HG03460 (cell line): ENCODE measurements at regions not wholly inside any gene's neighbourhood (a gene's known extent, or its start where the extent isn't known, plus 50 kb on each side); places are given as distances from the start of the nearest gene placed in this dataset.

Source experiments
- ATAC-seq: cut with Tn5 transposase; IDR thresholded peaks from one replicate; pipeline ENCODE4 v1.9.1; 2021; ENCODE audit not compliant: unreplicated experiment

DNA sequence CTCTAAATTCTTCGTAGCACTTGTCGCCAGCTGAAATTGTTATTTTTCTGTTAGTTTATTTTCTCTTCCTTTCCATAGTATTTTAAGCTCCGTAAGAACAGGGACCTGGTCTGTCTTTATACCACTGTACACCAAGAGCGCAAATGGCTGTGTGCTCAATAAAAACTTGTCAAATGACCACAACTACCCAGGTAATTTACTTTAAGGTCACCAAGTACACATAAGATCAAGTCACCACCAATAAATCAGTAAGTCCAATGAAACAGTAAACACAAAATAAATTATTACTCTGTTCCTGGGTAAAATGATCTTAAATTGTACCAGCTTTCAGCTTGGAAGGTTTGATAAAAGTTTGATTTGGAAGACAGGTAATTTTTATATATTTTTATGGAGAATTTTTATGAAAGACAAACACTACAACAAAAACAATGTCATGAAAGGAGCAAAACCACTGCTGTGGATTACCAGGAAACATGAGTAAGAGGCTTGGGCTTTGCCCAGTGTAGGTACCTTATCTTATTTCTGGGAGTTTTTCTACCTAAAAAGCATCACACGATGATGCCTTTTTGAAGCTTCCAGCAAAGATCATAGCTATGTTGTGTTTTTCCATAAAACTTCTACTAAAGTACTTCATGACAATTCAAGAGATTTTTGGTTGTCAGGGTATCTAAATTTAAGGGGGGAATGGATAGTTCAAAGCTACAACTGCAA, 406.8 kb downstream of the SHQ1 start:
- ATAC-seq: no peak

DNA sequence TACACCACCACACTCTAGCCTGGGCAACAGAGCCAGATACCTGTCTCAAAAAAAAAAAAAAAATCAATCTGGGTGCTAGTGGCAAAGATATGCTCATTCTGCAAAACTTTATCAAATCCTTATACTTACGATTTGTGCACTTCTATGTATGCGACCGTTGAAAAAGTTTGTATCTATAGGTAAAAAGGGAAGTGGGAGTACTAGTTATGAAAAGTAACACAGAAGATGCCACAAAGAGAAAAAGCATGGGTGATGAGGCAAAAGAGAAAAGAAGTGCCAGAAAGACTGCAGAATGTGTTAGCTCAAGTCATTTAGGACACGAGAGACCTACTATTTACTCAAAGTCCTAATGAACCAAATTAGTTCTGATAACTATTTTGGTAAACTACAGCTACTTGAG, 407.8 kb downstream of the SHQ1 start:
- ATAC-seq: peak; percentile 39

DNA sequence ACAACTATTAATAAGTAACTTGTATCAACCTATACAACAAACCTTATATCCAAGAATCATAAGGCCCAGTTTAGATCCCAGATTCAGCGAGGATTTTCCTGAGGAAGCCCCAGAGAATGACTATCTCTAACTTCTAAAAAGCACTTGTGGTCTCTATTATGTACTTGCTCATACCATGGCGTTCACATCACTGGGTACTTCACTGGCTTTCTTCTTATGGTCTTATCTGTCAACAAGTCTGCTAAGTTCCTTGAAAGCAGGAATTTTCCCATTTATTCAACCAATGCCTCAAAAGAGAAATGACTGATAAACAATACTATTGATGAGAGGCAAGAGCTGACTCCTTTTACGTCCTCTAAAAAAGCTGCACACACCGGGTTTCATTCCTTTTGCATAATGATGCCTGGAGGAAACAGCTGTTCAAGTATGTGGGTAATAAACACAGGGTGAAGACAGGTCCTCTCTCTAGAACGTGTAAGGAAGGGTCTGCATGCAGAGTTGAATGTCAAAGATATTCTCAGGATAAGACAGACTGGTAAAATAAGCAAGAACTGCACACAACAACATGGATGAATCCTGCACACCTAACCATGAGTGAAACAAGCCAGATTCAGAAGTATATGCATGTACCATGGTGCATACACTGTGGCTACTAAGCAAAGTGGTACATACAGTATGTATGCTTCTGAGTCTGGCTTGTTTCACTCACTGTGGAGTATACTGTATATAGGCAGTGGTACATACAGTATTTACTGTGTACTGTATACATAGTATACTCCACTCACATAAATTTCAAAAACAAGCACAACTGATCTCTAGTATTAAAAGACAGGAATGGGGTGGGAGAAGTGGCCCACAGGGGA, 408.7 kb downstream of the SHQ1 start:
- peak; percentile 67 for ATAC-seq

DNA sequence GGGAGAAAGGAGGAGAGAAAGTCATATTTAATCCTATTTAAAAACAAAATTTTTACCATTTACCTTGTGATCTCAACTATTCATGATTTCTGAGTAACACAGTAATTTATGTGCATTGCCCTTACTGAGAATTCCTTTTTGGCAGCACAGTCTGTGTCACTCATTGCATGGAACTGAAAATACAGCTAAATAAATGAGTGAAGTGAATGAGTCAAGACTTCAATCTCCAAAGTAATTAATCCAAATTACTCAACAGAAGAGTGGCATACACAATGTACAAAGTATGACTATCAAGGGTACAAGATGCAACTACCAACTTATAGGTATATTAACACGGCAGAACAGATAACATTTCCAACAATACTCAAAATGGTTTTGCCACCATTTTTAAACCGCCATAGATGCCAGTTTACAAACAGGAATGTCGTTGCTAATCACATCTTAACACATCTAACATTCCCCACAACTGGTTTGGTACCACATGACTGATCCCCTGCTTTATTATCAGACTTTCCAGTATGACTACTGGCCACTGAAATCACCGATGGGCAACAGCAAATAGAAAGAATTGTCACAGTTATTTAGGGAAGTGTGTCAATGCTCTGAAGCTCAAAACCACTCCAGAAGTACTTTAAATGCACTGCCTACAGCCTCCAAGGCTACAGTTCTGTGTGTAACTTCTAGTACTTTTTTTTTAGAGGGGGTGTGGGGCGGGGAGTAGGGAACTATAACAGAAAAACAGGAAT, 410.4 kb downstream of the SHQ1 start:
- no peak for ATAC-seq

DNA sequence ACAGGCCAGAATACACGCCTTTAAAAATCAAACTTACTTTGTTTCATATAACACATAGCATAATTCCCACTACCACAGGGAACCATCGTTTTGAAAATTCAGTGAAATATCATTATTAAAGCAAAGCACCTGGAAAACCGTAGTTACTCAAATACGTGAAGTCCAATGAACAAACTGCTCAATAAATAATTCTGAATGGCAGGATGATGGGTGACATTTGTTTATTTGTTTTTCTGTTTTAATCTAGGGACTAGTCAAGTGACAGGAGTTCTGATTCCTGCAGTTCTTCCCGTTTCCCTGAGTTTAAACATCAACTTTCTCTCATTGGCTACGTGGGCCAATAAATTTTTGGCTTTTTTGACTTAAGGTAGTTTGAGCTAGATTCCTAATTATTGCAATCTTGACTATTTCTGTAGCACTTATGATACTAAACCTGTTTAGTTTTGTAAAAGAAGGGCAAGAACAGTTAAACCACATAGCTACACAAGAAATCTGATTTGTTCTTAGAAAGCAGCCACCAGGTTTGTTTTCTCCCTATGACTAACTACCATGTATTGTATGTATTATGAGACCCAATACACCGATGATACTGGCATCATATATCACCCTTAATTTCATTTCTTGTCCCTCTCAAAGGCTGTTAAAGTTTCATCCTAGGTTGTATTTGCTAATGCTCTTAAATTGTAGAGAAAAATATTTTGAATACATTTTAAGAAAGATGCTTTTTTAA, 411.2 kb downstream of the SHQ1 start:
- ATAC-seq: no peak

DNA sequence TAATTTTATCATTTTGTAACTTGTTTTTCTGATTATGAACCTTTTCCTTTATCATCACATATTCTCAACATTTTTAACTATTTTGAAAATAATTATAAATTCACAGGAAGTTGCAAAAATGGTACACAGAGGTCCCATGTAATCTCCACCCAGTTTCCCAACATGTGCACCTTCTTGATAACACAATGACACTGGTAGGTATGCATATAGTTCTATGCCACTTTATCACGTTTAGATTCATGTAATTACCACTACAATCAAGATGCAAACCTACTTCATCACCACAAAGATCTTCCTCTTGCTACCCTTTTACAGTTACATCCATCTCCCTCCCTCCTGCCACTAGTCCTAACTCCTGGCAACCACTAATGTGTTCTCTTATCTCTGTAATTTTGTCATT, 413.9 kb downstream of the SHQ1 start:
- no peak for ATAC-seq

DNA sequence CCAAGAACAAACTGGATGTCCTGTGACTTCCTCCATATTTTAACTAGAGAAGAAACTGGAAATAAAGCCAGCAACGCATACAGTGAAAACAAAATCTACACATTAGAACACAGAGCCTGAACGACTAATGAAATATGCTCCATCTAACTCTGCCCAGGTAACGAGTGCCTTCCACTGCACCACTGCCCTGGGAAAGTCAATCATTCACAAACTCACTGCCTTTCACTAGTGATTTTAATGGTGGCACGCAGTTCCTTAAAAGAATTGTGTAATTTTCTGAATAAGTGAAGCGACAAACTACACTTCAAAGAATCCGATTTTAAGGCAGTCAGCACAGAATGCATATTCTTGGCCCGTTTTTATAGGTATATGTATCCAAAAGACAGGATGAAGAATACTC, 416.0 kb downstream of the SHQ1 start:
- ATAC-seq: no peak

DNA sequence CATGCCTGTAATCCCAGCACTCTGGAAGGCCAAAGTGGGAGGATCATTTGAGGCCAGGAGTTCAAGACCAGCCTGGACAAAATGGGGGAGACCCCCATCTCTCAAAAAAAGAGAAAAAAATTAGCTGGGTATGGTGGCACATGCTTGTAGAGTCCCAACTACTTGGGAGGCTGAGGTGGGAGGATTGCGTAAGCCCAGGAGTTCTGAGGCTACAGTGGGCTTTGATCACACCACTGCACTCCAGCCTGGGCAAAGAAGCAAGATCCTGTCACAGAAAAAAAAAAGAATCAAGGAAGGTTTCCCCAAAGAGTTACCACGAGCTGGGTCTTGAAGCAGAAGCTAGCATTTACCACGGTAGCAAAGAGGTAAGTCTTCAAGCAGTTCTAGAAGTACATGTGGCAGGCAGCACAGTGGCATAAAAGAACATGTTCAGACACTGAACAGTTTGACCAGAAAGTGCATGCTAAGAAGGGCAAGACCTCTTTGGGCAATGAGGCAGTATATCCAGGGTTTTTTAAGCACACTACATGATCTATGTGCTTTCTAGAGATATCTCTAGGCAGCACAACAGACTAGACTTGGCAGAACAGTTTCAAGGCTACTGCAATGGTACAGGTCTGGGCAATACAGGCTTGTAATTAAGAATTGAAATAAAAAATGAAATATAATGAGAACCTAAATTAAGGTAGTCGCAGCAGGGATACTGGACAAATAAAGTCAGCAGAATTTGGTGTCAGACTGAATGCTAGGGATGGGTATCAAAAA, 418.5 kb downstream of the SHQ1 start:
- no peak for ATAC-seq

DNA sequence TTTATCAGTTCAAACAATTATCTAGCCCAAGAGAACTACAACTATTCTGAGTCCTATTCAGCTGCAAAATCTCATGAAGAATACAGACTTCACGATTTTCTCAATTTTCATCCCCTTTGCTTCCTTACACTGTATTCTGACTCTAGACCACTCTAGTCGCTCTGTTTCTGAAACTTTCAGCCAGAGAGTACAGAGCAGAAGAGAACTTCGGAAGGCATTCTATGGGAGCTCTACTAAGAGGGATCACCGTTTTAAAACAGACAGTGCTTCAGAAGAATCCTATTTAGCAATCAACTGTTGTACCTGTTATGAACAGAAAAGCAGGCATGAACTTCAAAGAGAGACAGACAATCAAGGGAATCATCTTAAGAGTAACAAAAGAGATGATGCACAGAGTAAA, 419.4 kb downstream of the SHQ1 start:
- no peak for ATAC-seq

DNA sequence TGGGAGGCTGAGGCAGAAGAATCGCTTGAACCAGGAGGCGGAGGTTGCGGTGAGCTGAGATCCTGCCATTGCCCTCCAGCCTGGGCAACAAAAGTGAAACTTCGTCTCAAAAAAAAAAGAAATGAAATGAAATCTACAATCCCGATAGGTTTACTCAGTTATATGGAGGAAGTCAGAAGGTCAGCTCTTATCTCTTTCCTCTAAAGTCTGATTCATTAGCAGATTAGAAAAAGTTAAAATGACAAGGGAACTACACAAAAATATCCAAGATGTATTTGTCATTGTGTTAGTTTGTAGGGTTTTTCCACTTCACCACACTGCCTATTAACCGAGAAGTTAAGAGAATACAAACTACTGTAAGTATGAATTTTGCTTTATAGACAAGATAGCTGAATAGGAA, 420.6 kb downstream of the SHQ1 start:
- ATAC-seq: no peak

DNA sequence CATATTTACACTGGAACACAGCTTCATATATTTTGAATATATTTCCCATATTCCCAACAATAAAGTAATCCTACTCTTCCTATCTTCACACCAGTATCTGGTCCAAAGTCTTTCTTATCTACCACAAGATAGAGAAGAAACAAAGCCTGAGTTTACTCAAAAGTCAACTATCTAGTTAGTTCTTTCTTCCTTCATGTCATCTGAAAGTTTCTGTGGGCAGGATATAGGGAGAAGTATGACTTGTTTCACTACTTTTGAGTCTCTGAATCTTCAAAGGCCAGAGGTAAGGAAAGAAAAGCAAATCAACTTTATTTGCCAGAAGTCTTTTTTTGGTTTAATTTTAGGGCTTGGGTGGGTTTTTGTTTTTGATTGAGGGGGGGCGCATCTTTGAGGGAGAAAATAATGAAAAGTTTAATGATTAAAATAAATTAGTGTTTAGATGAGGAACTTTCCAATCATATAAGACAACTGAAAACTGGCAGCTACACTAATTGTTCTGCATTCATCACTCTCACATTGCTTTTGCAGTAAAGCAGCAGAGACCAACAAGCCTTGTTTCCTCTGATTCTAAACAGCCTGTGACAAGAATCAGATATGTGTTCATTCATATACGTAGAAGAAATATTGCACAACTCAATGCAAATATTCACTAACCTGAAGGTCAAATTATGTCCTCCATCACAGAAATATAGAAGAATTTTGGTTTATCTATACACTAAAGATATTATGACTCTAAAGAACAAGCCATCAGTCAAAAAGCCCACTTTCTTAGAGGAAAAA, 421.4 kb downstream of the SHQ1 start:
- peak; percentile 68 for ATAC-seq

DNA sequence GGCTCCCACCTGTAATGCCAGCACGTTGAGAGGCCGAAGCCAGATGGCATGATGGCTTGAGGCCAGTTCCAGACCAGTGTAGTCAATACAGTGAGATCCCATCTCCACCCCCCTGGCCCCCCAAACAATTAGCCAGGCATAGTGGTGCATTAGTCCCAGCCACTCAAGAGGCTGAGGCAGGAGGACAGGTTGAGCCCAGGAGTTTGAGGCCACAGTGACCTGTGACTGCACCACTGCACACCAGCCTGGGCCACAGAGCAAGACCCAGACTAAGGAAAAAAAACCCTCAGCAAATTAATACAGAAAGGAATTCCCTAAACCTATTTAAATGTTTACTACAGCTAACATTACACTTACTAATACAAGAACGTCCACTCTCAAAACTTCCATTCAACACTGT, 424.6 kb downstream of the SHQ1 start:
- ATAC-seq: no peak

DNA sequence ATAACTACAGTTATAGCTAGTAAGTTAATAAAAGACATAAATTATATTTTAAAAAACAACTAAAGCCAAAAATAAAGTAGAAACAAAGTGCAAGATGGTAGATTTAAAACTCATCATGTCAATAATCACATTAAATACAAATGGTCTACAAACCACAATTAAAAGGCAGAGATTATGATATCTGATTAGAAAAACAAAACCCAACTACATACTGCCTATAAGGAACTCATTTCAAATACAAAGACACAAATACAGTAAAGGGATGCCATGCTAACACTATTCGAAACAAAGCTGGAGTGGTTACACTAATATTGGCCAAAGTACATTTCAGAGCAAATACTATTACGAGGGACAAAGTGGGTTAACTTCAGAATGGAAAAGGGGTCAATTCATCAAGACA, 426.5 kb downstream of the SHQ1 start:
- ATAC-seq: no peak

DNA sequence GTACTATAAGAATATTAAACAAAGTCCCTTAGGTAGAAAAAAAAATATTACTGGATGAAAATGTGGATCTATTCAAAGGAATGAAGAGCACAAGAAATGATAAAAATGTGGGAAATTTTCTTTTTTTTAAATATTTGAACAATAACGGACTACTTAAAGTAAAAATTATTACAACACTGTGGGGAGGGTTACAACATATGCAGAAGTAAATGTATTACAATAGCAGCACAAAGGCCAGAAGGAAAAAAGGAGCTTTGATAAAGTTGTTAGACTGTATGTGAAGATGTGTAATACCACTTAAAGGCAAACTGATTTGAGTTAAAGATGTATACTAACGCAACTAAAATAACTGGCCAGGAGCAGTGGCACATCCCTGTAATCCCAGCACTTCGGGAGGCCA, 427.1 kb downstream of the SHQ1 start:
- no peak for ATAC-seq

DNA sequence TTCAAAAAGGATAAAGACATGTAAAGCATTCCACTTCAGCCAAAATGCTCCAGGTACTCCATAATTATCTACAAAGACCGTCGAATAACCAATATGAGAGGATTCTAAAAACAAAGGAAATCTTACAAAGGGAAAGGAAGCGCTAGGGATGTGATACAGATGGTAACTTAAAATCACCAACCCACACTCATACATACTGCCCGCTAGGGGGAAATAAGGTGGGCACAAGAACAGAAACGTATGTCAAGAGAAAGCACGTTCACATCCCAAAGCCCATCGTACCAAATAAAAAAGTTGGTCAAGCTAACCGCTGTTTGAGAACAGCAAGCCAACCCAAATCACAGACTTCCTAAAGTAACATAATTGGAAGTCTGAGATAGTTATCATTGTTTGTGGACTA, 429.4 kb downstream of the SHQ1 start:
- ATAC-seq: no peak

DNA sequence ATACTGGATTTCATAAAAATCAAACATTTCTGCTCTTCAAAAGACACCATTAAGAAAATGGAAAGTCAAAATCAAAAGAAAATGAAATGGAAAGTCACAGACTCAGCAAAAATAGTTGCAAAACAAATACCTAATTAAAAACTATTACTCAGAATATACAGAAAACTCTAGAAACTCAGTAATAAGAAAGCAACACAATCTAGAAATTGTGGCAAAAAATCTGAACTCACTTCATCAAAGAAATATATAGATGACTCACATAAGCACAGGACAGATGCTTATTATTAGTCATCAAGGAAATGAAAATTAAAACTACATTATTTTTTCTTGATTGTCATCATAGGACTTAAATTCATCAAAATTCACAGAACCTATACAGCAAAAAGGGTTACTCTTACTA, 430.0 kb downstream of the SHQ1 start:
- ATAC-seq: no peak

DNA sequence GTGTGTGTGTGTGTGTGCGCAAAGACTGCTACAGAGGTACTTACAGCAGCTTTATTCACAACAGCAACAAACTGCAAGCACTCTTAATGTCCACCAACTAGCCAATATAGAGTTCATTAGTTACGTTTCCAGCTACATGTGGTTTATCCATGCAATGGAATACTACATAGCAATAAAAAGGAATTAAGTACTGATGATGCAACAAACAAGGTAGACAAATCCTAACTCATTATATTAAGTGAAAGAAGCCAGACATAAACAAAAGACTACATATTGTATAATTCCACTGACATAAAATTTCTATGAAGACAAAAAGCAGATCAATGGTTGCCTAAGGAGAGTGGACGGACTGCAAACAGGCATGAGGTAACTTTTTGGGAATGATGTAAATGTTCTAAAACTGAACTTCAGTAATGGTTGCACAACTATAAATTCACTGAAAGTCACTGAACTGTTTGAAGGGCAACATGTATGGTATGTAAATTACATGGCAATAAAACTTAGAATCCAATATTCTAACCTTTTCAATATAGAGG, 433.7 kb downstream of the SHQ1 start:
- no peak for ATAC-seq

DNA sequence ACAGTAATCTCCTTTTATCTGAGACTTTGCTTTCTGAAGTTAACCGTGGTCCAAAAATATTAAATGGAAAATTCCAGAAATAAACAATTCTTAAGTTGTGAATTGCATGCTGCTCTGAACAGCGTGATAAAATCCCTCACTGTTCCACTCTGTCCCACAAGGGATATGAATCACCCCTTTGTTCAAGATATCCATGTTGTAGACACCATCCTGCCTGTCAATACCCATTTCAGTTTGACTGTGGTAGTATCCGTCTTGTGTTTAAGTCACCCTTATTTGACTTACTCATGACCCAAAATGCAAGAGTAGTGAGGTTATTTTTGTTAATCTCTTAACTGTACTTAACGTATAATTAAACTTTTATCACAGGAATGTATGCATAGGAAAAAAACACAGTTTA, 435.0 kb downstream of the SHQ1 start:
- ATAC-seq: no peak

DNA sequence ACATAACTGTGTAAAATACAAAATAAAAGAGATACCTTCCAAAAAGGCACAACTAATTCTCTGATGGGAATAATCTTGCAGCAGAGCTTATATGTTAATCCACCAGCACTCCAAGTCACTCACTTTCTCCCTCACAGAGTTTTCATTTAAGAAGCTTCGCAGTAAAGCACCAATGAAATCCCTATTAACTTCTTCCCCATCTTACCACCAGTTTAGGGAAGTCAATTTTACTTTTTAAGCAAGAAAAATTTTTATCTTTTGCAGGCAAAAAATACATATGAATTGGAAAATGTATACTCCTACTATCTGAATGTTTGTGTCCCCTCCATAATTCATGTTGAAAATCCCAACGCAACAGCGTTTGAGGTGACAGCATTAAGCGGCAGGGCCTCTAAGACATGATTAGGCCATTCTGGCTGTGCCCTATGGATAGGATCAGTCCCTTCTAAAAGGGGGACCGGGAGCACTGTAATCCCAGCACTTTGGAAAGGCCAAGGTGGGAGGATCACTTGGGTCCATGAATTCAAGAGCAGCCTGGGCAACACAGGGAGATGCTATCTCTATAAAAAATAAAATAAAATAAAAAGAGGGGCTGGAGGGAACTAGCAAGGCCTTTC, 435.8 kb downstream of the SHQ1 start:
- ATAC-seq: no peak
